COLO668 (cell line): ENCODE measurements at regions not wholly inside any gene's neighbourhood (a gene's known extent, or its start where the extent isn't known, plus 50 kb on each side); places are given as distances from the start of the nearest gene placed in this dataset.

Source experiments
- DNase-seq: peaks from one replicate; lab custom pipeline; 2025; ENCODE audit not compliant: unreplicated experiment; lab: John Stamatoyannopoulos, UW

DNA sequence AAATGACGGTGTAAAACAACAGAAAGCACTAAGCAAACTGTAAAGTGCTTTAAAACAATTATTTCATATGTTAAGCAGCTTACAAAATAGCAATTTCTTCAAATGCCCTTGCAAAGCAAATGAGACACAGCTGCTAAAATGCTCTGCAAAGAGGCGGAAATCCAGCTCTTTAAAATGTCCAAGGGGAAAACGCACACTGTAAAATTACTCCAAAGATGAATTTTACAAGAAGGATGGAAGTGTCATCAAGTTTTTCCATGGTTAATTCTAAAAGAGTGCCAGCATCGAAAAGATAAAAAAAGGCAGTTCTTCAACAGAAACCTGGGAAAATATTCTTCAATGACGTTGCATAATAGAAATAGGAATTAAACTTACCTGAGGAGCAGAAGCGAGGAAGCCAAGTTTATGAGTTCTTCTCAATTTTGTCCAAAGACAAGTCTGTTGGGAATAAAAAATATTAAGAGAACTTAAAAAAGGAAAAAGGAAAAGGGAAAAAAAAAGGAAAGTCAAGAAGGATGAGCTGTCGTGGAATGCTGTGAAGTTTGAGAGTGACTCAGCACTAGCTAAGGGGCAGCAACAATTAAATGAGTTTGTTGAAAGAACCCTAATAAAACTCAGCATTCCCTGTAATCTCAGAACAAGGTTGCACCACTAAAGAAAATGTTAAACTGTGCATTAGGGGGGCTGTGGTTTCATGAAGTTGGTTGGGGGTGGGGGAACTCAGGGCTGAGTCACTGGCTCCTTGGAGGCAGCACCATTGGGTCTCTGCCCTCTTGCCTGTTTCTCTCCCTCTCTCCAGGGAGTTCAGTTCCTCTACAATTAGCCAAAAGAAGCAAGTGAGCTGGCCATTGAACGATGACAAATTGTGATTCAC, 64.2 kb upstream of the BLID start:
- DNase-seq = no peak

- no peak for DNase-seq
Measured at GRCh38 chr11:122178795-122179194, 62.8 kb upstream of the BLID start.

- DNase-seq = no peak
Measured at GRCh38 chr11:122177238-122177637, 61.2 kb upstream of the BLID start.

GRCh38 chr11:122176651-122177050, 60.6 kb upstream of the BLID start:
- no peak for DNase-seq

GRCh38 chr11:122175306-122175705, 59.3 kb upstream of the BLID start:
- no peak for DNase-seq

GRCh38 chr11:122173587-122173986, 57.6 kb upstream of the BLID start:
- no peak for DNase-seq

GRCh38 chr11:122173074-122173450, 57.0 kb upstream of the BLID start:
- DNase-seq = no peak

- no peak for DNase-seq
Measured at GRCh38 chr11:122172352-122173073, 56.5 kb upstream of the BLID start.

GRCh38 chr11:122170815-122171475, 54.9 kb upstream of the BLID start:
- no peak for DNase-seq

DNA sequence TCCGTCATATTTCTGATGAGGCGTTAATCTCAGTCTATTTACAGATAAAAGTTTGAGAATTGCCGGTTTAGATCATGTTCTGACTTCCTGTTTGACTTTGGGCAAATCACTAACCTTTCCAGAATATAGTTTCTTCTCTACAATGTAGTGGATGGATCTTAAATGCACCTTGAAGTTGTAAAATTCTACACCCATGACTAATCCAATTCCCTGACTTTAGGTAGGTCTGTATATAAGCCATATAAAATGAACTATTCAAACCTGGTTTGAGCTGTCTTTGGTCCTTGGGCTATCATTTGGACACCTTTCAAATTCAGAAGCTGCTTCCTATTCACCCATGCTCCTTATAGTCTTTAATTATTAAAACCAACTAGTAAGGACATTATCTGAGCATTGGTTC, 52.2 kb upstream of the BLID start:
- DNase-seq = no peak

DNA sequence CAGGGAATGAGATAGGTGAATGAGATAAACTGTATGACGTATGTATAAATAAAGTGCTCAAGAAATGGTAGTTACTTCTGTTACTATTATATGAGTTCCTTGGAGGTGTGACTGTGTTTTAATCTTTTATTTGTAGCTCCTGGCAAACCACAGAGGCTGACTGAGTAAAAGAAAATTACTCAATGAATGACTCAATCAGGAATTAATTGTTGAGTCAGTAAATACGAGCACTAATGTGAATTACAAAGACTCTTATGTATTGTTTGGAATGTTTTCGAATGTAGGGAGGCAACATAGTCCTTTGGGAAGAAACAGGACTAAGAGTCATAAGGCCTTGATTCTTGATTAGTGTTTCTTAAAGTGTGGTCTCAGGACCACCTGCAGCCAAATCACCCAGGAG, 51.1 kb upstream of the BLID start:
- no peak for DNase-seq

GRCh38 chr11:122165607-122166371, 49.8 kb upstream of the BLID start:
- no peak for DNase-seq
